Stimulated activated CD8-positive, alpha-beta memory T cell treated with anti-CD3 and anti-CD28 coated beads, Interleukin-15, amount 100 ng/mL, for 48 hours (primary cell): ENCODE measurements at regions not wholly inside any gene's neighbourhood (a gene's known extent, or its start where the extent isn't known, plus 50 kb on each side); places are given as distances from the start of the nearest gene placed in this dataset.
"Not testable (repeated sequence)": the region's sequence is repeated elsewhere in the genome, so short reads cannot be mapped to it uniquely, and the experiment has no call there.

ENCODE experiments used
- DNase-seq, 2 donors: peaks; one replicate each; pipeline ENCODE4 v3.0.0-alpha.2; 2020; ENCODE audit warnings: low read depth in 2 of 2

DNA sequence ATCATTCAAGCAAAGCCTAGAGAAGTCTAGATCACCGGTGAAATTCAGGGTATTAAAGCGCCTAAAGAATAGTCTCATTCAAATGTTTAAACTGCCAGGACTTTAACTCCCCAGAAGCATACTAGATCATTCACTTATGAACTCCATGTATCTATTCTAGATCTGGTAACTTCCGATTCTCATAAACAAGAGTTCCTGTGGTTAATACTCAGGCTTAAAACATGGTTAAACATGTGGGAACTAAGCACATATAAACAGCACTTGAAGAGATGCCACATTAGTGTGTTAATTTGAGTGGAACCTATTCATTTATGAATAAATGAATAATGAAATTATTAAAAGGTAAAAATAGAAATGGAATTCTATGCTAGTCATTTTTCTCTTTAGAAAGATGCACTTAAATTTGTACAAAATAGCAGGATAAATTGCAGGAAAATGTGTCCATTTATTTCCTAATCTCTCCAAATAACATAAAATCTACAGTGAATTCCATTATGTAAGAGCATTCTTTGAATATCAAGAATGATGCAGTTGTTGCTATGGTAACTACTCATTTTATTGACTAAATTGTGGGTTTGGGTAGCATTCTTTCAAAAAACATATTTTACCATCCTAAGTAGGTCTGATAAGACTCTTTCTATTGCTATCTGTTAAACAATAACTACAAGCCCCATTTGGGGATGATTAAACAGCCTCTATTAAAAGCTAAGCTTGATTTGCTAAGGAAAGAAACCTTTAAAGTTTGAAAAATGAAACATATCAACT is 147.6 kb upstream of the TMEM168 start:
- no peak for DNase-seq

DNA sequence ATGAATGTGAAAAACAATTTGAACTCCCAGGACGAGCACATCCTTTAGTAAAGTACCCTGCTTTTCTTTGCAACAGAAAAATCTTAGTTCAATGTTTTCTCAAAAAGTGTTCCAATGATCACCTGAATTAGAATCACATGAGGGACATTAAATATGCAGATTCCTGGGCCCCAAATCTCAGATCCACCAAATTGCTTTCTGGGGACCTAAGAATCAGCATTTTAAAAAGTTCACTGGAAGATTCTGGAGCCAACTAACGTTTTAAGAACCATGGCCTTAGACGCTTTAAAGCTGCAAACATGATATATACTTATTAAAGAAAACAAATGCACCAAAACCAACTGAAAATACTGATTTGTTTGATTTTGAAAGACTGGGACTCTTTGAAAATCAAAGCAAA is 143.4 kb upstream of the TMEM168 start:
- no peak for DNase-seq

DNA sequence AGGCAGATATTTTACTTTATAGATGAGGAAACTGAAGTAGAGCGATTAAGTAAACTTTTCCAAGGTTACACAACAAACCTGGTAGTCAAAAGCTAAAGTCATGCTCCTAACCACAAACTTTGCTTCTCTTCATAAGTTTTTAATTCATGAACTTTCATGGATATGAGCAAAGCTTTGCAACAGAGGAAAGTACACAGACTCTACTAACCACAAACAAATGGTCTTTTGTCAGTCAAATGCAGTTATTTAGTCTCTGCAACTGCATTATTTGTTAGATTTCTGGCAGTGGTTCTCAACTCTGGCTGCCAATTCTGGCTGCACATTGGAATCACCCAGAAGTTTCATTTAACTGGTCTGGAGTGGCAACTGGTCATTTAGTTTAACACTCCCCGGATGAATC is 140.6 kb upstream of the TMEM168 start:
- no peak for DNase-seq

DNA sequence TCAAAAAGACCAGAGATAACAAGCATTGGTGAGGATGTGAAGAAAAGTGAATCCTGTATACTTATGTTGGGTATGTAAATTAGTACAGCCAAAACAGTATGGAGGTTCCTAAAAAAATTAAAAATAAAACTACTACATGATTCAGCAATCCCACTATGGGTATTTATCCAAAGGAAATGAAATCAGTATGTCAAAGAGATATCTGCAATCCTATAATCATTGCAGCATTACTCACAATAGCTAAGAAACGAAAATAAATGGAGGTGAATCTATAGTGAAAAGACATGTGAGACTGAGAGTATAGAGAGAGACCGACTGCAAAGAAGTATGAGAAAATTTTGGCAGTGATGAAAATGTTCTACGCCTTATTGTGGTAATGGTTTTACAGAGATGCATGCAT is 139.2 kb upstream of the TMEM168 start:
- no peak for DNase-seq

DNA sequence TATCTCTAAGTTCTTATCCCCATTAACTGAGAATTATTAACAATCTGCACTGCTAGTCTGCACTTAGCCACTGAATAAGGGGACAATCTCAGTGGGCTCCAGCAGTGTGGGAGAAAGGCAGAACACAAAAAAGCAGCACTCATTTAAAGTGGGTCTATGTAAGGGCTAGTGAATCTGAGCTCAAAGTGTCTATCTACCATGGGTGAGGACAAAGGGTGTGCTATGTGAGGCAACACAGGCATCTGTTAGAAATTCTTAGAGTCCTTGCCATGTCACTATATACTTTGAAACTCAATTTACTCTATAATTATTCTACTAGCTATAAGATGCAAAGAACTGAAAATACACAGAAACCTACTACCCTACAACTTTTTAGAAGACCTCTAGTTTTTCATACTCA is 135.8 kb upstream of the TMEM168 start:
- DNase-seq: no peak

DNA sequence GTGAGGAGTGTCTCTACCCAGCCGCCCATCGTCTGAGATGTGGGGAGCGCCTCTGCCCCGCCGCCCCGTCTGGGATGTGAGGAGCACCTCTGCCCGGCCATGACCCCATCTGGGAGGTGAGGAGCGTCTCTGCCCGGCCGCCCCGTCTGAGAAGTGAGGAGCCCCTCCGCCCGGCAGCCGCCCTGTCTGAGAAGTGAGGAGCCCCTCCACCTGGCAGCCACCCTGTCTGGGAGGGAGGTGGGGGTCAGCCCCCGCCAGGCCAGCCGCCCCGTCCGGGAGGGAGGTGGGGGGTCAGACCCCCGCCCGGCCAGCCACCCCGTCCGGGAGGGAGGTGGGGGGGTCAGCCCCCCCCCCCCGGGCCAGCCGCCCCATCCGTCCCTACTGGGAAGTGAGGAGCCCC is 132.4 kb upstream of the TMEM168 start:
- not testable (repeated sequence) for DNase-seq

DNA sequence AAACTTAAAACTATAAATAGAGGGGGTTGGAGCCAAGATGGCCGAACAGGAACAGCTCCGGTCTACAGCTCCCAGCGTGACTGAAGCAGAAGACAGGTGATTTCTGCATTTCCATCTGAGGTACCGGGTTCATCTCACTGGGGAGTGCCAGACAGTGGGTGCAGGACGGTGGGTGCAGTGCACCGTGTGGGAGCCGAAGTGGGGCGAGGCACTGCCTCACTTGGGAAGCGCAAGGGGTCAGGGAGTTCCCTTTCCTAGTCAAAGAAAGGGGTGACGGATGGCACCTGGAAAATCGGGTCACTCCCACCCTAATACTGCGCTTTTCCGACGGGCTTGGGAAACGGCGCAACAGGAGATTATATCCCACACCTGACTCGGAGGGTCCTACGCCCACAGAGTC is 126.2 kb upstream of the TMEM168 start:
- not testable (repeated sequence) for DNase-seq

DNA sequence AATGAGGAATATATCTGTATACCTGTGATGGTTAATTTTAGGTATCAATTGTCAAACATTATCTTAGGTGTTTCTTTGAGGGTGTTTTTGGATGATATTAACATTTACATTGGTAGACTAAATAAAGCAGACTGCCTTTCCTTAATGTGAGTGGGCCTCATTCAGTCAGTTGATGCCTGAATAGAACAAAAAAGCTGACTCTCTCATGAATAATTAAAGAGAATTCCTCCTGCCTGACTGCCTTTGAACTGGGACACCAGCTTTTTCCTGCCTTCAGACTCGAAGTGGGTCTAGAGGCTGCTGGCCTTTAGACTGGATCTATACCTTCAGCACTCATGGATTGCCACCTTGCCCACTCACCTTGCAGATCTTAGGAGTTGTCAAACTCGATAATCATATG is 117.9 kb upstream of the TMEM168 start:
- no peak for DNase-seq

DNA sequence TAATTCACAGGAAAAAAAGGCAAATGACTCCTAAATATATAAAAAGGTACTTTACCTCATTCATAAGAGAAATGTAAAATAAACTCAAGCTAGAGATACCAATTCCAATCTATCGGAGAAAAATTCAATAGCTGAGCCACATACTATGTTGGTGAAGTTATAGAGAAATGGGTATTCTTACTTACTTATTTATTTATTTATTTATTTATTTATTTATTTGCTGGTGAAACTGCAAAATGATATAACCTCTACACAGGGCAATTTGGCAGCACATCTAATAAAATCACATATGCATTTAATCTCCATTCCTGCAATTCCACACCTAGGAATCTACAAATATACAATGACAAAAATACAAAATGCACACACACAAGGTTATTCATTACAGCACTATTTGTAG is 117.5 kb upstream of the TMEM168 start:
- DNase-seq: no peak

DNA sequence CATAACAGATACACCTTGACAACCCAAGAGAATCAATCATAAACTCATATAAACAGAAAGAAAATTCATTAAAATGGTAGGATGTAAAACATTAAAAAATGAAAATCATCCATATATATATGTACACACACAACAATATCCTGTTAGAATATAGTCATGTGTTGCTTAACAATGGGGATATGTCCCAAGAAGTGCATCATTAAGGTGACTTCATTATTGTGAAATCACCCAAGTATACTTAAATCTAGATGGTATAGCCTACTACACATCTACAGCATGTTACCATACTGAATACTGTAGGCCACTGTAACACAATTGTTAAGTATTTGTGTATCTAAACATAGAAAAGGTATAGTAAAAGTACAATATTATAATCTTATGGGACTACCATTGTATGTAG is 115.8 kb upstream of the TMEM168 start:
- DNase-seq: no peak

DNA sequence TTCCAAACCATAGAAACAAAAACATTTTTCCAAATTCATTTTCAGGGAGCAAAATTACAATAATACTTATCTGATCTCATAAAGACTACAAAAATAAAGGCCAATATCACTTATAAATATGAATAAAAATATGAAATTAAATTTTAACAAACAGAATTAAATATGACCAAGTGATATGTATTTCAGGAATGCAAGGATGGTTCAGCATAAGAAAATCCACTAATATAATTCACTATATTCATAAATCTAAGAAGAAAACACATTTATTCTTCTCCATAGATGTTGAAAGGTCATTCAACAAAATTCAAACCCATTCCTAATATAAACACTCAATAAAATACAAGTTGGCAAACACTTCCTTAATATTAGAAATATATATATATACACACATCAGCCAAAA is 115.2 kb upstream of the TMEM168 start:
- DNase-seq: no peak

DNA sequence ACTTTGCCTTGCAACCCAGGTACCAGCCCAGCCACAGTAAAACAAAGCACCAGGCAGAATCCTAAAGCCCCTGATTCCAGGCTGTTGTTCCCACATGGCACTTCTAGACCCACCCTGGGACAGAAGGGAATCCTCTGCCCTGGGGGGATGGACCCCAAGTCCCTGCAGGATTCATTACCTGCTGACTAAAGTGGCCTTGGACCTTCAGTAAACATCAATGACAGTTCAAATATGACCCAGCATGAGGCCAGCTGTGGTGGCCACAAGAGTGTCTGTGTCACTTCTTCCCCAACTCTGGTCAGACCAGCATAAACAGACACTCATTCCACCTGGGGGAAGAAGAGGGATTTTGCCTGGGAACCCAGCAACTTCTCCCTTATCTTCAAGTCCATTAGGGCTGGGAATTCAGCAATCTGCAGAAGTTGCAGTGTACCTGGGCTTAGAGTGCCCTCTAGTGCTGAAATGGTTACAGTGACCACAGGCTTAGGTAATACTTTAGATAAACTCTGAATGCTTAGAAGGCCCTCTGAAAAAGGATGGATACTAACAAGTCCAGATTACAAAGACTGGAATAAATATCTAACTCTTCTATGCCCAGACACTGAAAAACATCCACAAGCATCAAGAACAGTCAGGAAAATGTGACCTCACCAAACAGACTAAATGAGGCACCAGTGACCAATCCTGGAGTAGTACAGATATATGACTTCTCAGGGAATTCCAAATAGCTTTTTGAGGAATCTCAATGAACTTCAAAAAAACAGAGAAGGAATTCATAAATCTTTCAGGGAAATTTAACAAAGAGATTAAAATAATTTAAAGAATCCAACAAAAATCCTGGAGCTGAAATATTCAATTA is 108.5 kb upstream of the TMEM168 start:
- DNase-seq: peak in 1 of 2 donors; percentile 9

DNA sequence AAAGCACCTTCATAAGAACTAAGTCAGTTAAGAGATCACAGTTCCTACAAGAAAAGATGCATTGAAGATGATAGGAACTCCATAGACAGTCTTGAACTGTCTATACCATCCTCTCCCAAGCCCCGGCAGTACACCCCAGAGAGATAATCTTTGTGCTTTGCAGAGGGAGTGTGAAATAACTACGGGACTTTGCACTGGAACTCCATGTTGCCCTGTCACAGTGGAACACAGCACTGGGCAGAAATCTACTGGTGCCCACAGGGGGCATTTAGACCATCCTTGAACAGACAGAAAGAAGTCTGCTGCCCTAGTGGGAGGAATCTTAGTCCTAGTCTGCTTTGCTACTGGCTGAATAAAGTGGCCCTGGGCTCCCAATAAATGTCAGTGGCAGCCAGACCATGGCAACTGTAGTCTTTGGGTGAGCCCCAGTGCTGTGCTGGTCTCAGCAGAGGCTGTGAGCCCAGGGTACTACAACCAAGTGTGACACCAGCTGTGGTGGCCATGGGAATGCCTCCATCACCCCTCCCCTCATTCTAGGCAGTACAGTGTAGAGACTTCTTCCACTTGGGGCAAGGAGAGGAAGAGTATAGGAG is 107.7 kb upstream of the TMEM168 start:
- DNase-seq: no peak

DNA sequence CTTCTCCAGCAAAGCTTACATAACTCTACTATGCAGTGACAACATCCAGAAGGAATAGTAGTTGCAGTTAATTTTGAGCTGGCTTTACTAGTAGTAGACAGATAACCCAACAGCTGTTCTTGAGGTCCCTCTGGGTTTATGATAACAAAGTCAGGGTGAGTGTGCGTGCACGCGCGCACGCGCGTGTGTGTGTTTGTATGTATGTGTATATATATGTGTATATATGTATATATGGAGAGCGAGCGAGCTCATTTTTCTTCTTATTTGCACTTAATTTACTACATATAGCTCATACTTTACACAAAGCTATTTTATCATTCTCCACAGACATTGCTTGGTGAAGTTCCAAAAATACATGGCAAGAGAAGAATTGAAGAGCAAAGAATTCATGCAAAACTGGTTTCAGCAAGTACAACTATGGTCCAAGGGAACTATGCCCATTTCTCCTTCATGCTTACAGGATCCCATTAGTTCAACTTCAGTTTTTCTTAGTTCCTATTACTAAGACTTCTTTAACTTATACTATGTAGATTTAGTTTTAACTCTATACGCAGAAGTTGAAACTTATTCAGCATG is 105.9 kb upstream of the TMEM168 start:
- DNase-seq: no peak

DNA sequence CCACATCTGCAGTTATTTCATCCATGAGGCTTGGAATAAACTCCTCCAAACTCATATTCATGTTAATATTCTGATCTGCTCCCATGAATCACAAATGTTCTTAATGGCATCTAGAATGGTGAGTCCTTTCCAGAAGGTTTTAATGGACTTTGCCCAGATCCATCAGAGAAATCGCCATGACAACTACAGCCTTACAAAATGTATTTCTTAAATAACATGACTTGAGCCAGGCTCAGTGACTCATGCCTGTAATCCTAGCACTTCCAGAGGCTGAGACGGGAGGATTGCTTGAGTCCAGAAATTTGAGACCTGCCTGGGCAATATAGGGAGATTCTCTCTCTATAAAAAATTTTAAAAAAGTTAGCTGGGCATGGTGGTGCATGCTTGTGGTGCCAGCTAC is 102.1 kb upstream of the TMEM168 start:
- DNase-seq: no peak

DNA sequence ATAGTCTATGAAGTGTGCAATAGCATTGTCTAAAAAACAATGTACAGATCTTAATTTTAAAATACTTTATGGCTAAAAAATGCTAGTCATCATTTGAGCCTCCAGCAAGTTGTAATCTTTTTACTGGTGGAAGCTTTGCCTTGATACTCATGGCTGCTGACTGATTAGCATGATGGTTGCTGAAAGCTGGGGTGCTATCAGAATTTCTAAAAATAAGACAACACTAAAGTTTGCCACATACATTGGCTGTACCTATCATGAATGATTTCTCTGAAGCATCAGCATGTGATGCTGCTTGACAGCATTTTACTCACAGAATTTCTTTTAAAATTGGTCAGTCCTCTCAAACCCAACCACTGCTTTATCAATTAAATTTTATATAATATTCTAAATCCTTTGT is 101.5 kb upstream of the TMEM168 start:
- DNase-seq: no peak

DNA sequence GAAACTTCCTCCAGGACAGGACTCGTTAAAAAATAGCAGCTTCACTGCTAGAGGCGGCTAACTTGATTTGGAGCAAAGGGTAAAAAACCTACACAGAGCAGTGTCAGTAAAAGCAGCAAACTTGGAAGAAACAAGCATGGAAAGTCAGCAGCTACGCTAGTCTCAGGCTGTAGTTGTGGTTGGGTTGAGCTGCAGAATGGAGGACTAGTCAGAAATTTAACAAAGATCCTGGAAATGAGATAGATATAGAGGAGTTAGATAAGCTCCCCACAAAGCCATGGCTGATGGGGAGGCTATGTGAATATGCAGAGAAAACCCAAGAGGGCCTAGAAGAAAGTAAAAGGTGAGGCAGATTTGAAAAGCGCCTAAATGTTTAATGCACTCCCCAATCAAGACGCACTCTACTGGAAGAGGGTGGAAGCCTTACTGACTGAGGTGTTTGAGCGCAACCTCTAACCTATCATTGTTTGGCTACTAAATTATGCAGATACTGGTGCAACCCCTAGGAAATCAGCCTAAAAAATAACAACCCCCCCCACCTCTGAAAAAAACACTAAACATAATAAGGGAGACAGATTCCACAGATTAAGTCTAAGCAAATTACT is 99.7 kb upstream of the TMEM168 start:
- DNase-seq: no peak

DNA sequence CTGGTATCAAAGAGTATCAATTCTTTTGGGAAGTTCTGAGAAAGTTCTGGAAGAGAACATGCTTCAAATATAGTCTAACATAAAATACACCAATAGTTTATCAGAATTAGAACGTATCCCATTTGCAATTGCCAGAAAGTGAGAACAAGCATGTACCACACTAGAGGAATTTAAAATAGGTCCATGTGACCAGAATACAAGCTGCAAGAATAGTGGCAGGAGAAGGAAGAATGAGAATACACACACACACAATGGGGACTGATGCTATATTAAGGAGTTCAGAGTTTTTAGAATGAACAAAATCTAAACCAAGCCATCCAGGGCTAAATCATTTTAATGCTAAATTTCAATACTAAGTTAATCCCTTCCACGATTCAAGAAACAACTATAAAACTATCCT is 99.1 kb upstream of the TMEM168 start:
- no peak for DNase-seq

DNA sequence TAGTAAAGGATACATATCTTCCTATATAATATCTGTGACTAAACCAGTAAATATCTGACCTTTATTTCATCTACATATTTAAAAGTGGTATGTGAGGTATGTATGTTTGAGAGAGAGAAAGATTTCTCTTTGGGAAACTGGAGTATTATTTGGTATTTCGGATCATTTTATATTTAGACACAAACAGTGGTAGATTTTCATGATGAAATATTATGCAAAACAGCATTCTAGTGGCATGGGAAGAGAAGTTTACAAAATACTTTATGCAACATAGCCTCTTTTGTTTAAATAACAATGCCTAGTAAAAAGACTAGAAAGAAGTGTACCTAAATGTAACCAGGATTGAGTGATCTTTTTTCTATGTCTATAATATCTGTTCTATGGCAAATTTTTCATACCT is 98.6 kb upstream of the TMEM168 start:
- no peak for DNase-seq

DNA sequence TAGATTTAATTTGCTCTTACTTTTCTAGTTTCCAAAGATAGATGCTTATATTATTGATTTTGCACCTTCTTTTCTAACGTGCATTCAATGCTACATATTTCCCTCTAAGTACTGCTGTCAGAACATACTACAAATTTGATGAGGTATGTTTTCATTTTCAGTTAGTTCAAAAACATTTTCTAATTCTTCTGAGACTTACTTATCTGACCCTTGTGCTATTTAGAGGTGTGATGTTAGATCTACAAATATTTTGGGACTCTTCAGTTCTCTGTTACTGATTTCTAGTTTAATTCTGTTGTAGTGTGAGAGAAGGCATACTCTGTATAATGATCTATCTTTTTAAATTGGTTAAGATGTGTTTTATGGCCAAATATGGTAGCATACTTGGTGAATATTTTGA is 97.8 kb upstream of the TMEM168 start:
- DNase-seq: no peak

DNA sequence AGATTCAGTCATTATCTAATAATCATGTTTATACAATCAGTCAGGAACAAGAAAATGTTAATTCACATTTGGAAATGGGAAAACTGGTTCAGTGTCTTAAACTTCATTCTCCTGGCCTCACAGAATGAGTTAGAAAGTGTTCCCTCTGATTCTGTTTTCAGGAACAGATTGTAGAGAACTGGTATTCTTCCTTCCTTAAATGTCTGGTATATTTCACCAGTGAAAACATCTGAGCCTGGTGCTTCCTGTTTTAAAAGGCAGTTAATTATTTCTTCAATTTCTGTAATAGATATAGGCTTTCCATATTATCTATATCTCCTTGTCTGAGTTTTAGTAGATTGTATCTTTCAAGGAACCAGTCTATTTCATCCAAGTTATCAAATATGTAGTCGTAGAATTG is 97.1 kb upstream of the TMEM168 start:
- DNase-seq: no peak

DNA sequence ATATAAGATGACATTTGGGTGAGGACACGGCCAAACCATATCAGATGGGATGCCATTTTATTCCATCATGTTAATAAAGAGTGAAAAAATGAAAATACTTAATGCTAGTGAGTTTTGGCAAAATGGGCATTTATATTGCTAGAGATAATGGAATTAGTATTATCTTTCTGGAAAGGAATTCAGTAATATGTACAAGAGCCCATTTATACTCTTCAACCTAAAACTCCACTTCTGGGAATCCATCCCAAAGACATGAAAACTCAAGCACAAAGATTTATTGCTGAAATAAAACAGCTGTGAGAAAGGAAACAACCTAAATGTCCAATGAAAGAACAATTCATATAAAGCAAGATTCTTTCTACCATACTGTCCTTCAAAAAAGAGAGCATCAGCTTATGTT is 96.0 kb upstream of the TMEM168 start:
- no peak for DNase-seq
